GM23248 (cell line): ENCODE measurements at regions not wholly inside any gene's neighbourhood (a gene's known extent, or its start where the extent isn't known, plus 50 kb on each side); places are given as distances from the start of the nearest gene placed in this dataset.

Source experiments
- EZH2 ChIP-seq: fragments of 200-600 bp; sonication (generic); IDR thresholded peaks from 2 replicates; pipeline ENCODE4 v1.6.1; 2018; ENCODE audit warnings: antibody characterized with exemption, mild to moderate bottlenecking; ENCODE audit not compliant: insufficient read depth, poor library complexity, severe bottlenecking
- EZH2phosphoT487 ChIP-seq: fragments of 200-600 bp; sonication (generic); IDR thresholded peaks from 2 replicates; pipeline ENCODE4 v1.6.1; 2018; ENCODE audit warnings: antibody characterized with exemption, moderate library complexity, mild to moderate bottlenecking, low read depth; ENCODE audit not compliant: insufficient read depth

- TF ChIP-seq EZH2phosphoT487 = no peak
- no peak for TF ChIP-seq EZH2
Observed at GRCh38 chrX:106246511-106246910, 78.4 kb downstream of the PWWP3B start.
